ENCODE measurements at regions not wholly inside any gene's neighbourhood (a gene's known extent, or its start where the extent isn't known, plus 50 kb on each side); places are given as distances from the start of the nearest gene placed in this dataset.

- TF ChIP-seq EZH2 (IDR thresholded peaks at IDR 0.05) = no peak
- TF ChIP-seq POLR2AphosphoS5 (IDR thresholded peaks at IDR 0.05; ENCODE audit: borderline replicate concordance, low read depth, low read length) = no peak
These were observed 172.0 kb upstream of the GALNT5 start for GRCh38 chr2:157085522-157085921.

All from SK-N-MC (cell line).